GM18505 (cell line): ENCODE measurements at regions not wholly inside any gene's neighbourhood (a gene's known extent, or its start where the extent isn't known, plus 50 kb on each side); places are given as distances from the start of the nearest gene placed in this dataset.
A peak's percentile ranks its signal among the peaks of the same experiment; 100 is the strongest.

Source experiments
- ATAC-seq: cut with Tn5 transposase; IDR thresholded peaks from one replicate; pipeline ENCODE4 v1.9.1; 2021; ENCODE audit not compliant: unreplicated experiment
- POLR2A ChIP-seq: IDR thresholded peaks from 4 replicates; pipeline ENCODE4 v1.6.1; 2011; ENCODE audit warnings: borderline replicate concordance; ENCODE audit not compliant: insufficient read depth, insufficient read length; ENCODE audit errors: extremely low read depth

GRCh38 chr15:60221356-60221755 lies 176.4 kb downstream of the ANXA2 start:
- ATAC-seq: no peak
- no peak for TF ChIP-seq POLR2A

GRCh38 chr15:60222404-60222803 lies 175.4 kb downstream of the ANXA2 start:
- ATAC-seq: no peak
- no peak for TF ChIP-seq POLR2A

DNA sequence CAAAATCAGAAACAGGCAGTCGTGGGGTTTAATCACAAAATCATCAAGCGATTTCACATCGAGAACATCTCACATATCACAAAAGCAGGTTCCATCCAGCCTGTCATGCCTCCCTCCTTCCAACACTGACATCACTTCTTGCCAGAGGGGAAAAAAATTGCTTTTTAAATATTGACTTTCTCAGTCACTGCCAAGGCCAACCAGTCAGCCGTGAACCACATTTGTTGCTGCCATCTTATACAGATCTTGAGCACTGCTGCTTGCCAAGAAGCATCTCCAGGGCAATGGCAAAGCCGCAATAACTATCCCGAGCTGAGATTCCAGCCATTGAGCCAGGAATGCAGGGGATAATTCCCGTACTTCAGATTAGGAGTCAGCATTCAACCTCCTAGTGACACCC lies 174.6 kb downstream of the ANXA2 start:
- no peak for ATAC-seq
- TF ChIP-seq POLR2A: no peak

- no peak for TF ChIP-seq POLR2A
- no peak for ATAC-seq
Measured at GRCh38 chr15:60226924-60227323, 170.9 kb downstream of the ANXA2 start.

GRCh38 chr15:60228101-60228500 lies 169.7 kb downstream of the ANXA2 start:
- no peak for TF ChIP-seq POLR2A
- ATAC-seq: no peak

DNA sequence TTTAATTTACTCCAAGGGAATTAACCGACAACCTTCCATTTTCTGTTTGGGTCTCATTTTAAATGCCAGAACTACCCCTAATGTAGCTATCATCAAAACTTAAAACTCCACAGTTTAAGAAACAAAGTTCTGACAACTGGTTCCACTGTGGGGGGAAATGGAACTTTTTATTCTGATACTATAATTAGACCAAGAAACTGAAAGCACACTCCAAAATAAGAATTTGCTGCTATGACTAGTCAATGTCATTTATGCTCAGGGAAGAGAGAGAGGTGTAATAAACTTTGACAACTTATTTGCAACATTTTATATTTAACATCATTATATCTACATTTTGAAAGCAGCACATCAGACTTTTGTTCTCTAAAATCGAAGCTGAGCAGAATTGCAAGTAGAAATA lies 169.2 kb downstream of the ANXA2 start:
- no peak for ATAC-seq
- TF ChIP-seq POLR2A: no peak

DNA sequence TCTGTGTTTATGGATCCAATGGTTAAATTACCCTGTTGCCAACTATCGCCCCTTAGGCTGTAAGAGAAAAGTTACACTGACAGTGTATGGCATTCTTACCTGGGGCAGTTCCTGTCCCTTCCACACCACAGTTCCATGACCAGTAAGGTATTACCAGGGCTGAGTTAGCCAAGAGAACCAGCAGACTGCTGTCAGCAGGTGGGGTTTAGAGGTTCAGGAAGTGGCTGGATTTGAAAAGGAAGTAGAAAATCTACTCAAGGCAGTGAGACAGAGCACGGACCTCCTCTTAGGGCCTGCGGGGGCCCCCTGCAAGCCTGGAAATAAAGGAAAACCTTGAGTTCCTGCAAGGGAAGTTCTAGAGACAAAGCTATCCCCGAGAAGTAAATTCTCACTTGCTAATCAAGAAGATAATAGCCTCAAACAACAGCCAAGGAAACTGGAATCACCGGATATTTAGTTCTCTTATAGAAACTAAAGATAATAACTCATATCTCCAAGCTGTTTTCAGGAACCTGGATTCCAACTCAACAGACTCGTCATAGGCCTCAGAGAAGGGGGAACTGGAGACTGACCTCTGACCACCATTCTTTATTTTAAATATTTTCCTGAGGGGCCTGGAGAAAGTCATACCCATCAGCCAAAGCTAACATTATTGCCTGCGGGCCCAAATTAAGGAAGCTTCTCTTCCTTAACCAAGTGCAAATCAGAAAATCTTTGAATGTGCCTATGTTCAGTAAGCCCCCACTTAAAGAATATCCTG lies 161.7 kb downstream of the ANXA2 start:
- no peak for TF ChIP-seq POLR2A
- no peak for ATAC-seq

DNA sequence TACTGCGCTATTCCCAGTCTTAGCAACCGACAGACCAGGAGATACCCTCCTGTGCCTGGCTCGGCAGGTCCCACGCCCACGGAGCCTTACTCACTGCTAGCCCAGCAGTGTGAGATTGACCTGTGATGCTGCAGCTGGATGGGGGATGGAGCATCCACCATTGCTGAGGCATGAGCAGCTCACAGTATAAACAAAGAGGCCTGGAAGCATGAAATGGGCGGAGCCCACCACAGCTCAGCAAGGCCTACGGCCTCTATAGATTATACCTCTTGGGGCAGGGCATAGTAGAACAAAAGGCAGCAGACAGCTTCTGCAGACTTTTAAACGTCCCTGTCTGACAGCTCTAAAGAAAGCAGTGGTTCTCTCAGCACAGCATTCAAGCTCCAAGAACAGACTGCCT lies 160.3 kb downstream of the ANXA2 start:
- ATAC-seq: no peak
- no peak for TF ChIP-seq POLR2A

- ATAC-seq: no peak
- no peak for TF ChIP-seq POLR2A
Measured at GRCh38 chr15:60243769-60244168, 154.0 kb downstream of the ANXA2 start.

GRCh38 chr15:60244813-60245212 lies 153.0 kb downstream of the ANXA2 start:
- ATAC-seq: no peak
- TF ChIP-seq POLR2A: no peak

- no peak for TF ChIP-seq POLR2A
- ATAC-seq: no peak
Measured at GRCh38 chr15:60250316-60250715, 147.5 kb downstream of the ANXA2 start.

- ATAC-seq: no peak
- TF ChIP-seq POLR2A: no peak
Measured at GRCh38 chr15:60251300-60252070, 146.3 kb downstream of the ANXA2 start.

- ATAC-seq: no peak
Measured at GRCh38 chr15:60254416-60254815, 143.4 kb downstream of the ANXA2 start.

DNA sequence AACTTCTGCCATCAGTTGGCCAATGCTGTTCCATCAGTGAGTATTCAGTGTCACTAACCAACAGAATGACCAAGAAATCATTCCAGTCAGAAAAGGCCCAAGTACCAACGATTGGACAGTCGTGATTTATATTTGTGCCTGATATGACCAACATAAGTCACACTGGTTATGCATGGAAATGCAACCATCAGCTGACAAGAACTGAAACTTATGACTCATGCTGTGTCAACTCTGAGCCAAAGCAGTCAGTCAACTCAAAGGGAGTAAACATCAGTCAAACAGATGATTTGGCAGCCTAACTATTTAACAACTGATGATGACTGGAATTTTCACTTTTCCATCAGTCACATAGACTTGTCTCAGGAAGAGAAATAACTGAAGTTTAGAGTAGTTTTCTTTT lies 142.4 kb downstream of the ANXA2 start:
- no peak for TF ChIP-seq POLR2A
- ATAC-seq: peak; percentile 70

More at GRCh38 chr15:60254416-60254815, 143.4 kb downstream of the ANXA2 start:
- no peak for TF ChIP-seq POLR2A
